ENCODE measurements at regions not wholly inside any gene's neighbourhood (a gene's known extent, or its start where the extent isn't known, plus 50 kb on each side); places are given as distances from the start of the nearest gene placed in this dataset.

DNA sequence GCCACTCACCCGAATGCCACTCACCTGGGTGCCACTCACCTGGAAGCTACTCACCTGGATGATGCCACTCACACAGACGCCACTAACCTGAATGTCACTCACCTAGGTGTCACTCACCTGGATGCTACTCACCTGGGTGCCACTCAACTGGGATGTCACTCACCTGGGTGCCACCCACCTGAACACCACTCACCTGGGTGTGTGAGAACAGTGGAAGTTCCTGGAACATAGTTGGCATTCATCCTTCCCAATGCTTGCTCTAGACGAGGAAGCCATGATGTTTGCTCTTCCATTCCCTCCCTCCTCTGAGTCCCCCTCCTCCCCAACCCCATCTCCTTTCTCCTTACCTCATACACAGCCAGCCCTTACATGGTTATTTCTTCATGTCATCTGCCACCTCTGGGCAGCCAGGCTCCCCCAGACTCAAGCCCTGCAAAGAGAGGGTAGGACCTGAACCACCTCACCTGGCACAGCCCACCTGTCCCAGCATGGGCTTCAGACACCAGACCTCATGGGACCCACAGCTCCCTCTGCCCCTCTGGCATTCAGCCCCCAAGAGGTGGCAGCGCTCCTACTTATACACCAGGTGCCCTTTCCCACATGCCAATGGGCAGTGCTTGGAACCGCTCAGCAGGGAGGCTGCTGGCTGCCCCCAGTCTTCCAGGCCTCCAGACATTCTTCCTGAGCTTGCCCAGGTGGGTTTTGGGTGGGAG lies 171.8 kb upstream of the FOXF1 start:
- TF ChIP-seq CTCF (IDR thresholded peaks at IDR 0.05) (no peak), POLR2AphosphoS5 (IDR thresholded peaks at IDR 0.05; ENCODE audit: low read depth, low read length) (no peak), SIN3A (IDR thresholded peaks at IDR 0.05; ENCODE audit: borderline replicate concordance, insufficient read depth, low read depth, low read length) (no peak), REST (IDR thresholded peaks at IDR 0.05; ENCODE audit: insufficient read depth in 1 of 2, low read depth in 2 of 2, low read length in 1 of 2) (no peak)

Measured in Panc1 (cell line).